Activated naive CD8-positive, alpha-beta T cell treated with anti-CD3 and anti-CD28 coated beads, Interleukin-2, amount 50 U/mL, for 24 hours (primary cell): ENCODE measurements at regions not wholly inside any gene's neighbourhood (a gene's known extent, or its start where the extent isn't known, plus 50 kb on each side); places are given as distances from the start of the nearest gene placed in this dataset.
A peak's percentile ranks its signal among the peaks of the same experiment; 100 is the strongest.
"Not testable (repeated sequence)": the region's sequence is repeated elsewhere in the genome, so short reads cannot be mapped to it uniquely, and the experiment has no call there.

Experiments used
- ATAC-seq: fragments of 150-1000 bp; cut with Tn5 transposase; one replicate; pipeline ENCODE4 v1.10.0; 2021
- DNase-seq: peaks from one replicate; pipeline ENCODE4 v3.0.0; 2021
- H3K27ac Mint-ChIP-seq: one replicate; pipeline ENCODE4 v1.8.0; 2021; ENCODE audit warnings: mild to moderate bottlenecking, mixed read lengths
- H3K27me3 Mint-ChIP-seq: one replicate; pipeline ENCODE4 v1.8.0; 2021; ENCODE audit warnings: mixed read lengths
- H3K36me3 Mint-ChIP-seq: one replicate; pipeline ENCODE4 v1.8.0; 2021; ENCODE audit warnings: low read depth, mixed read lengths
- H3K4me1 Mint-ChIP-seq: one replicate; pipeline ENCODE4 v1.8.0; 2021; ENCODE audit warnings: mixed read lengths
- H3K4me3 Mint-ChIP-seq: one replicate; pipeline ENCODE4 v1.8.0; 2021; ENCODE audit warnings: mild to moderate bottlenecking, moderate library complexity, mixed read lengths
- H3K9me3 Mint-ChIP-seq: one replicate; pipeline ENCODE4 v1.8.0; 2021; ENCODE audit warnings: mixed read lengths

DNA sequence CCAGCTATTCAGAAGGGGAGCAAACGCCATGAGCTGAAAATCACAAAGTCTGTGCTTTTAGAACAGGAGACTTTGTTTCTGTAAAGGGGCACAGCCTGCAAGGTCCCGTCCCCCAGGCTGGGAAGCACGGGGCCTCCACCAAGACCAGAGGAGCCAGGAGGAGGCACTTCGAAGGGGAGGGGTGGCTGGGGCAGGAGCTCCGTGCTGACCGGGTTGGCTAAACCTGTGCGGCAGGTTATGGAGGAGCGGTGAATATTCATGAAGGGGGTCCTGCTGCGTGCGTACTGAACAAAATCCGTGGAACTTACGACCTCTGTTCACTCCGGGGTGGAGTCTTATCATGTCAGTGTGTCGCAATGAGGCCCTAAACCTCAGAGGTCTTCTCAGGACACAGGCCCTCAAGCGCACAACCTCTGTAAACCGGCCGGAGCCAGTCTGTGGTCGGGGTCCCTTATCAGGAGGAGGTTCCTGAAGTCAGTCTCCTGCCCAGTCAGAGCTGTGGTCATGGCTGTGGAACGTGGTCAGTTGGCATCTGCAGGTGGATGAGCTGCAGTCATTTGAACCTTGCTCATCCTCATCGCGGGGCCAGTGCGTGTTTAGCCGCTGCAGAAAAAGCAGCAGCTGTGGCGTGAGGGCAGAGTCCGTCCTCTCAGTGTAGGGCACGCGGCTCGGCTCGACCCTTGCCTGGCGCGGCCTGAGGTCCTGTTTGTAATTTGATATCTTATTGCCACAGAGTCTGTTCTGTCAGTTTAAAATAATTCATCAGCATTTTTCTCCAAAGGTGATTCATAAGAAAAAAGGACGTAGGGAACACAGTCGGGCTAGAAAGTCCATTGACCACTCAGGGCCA, 5507.7 kb upstream of the TPTE start:
- not testable (repeated sequence) for H3K27ac Mint-ChIP-seq, H3K4me1 Mint-ChIP-seq, H3K9me3 Mint-ChIP-seq

GRCh38 chr21:5015187-5015586, 5506.2 kb upstream of the TPTE start:
- not testable (repeated sequence) for H3K27ac Mint-ChIP-seq, H3K27me3 Mint-ChIP-seq, DNase-seq, H3K4me1 Mint-ChIP-seq, H3K9me3 Mint-ChIP-seq, H3K36me3 Mint-ChIP-seq, ATAC-seq, H3K4me3 Mint-ChIP-seq

More for the DNA sequence above, 5507.7 kb upstream of the TPTE start:
- DNase-seq, H3K27me3 Mint-ChIP-seq, ATAC-seq, H3K4me3 Mint-ChIP-seq, H3K36me3 Mint-ChIP-seq: not testable (repeated sequence)

- peak; percentile 88 for ATAC-seq
- not testable (repeated sequence) for DNase-seq, H3K4me1 Mint-ChIP-seq, H3K4me3 Mint-ChIP-seq, H3K9me3 Mint-ChIP-seq, H3K27ac Mint-ChIP-seq, H3K36me3 Mint-ChIP-seq, H3K27me3 Mint-ChIP-seq
These were observed 5502.3 kb upstream of the TPTE start for GRCh38 chr21:5019120-5019519.

DNA sequence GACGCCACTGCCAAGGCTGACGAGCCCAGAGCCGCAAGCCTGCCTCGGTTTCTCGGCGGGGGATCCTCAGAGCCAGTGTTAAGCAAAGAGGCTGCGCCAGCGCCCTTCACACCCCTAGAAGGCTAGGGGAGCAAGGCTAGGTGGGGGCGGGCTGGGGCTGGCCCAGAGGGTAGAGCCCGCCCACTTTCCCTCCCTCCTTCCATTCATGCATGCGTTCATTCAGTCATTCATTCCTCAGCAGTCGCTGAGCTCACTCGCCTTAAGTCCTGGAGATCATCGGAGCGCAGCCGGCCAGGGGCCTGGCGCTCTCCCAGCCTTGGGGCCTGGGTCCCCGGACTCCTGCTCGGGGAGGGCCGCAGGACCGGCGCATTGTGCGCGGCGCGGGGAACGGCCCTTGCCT, 5499.6 kb upstream of the TPTE start:
- not testable (repeated sequence) for H3K27ac Mint-ChIP-seq, H3K27me3 Mint-ChIP-seq, ATAC-seq, H3K4me3 Mint-ChIP-seq, H3K9me3 Mint-ChIP-seq, H3K4me1 Mint-ChIP-seq, H3K36me3 Mint-ChIP-seq, DNase-seq

- H3K4me3 Mint-ChIP-seq, H3K27ac Mint-ChIP-seq, H3K36me3 Mint-ChIP-seq, H3K9me3 Mint-ChIP-seq, H3K4me1 Mint-ChIP-seq, DNase-seq, H3K27me3 Mint-ChIP-seq: not testable (repeated sequence)
- peak; percentile 44 for ATAC-seq
These were observed 5499.1 kb upstream of the TPTE start for GRCh38 chr21:5022254-5022653.

- H3K36me3 Mint-ChIP-seq, H3K9me3 Mint-ChIP-seq, H3K4me3 Mint-ChIP-seq, DNase-seq, H3K27me3 Mint-ChIP-seq, H3K4me1 Mint-ChIP-seq, ATAC-seq, H3K27ac Mint-ChIP-seq: not testable (repeated sequence)
These were observed 5498.6 kb upstream of the TPTE start for GRCh38 chr21:5022748-5023147.

GRCh38 chr21:5035147-5035546, 5486.2 kb upstream of the TPTE start:
- not testable (repeated sequence) for ATAC-seq, H3K27ac Mint-ChIP-seq, H3K27me3 Mint-ChIP-seq, H3K9me3 Mint-ChIP-seq, H3K4me3 Mint-ChIP-seq, DNase-seq, H3K36me3 Mint-ChIP-seq, H3K4me1 Mint-ChIP-seq

DNA sequence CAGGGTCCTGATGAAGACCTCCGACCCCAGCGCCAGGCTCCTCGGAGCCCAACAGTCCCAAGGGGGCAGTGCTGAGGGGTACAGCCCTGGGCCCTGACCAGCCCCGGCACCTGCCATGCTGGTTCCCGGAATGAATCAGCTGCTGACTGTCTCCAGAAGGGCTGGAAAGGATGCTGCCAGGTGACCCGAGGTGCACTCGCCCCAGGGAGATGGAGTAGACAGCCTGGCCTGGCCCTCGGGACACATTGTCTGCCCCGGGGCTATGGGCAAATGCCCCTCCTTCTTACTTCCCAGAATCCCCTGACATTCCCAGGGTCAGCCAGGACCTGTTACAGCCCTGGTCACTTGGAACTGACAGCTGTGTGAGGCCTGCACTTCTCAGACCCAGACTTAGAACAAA, 5485.8 kb upstream of the TPTE start:
- not testable (repeated sequence) for DNase-seq, H3K27ac Mint-ChIP-seq, H3K9me3 Mint-ChIP-seq, H3K4me3 Mint-ChIP-seq, H3K36me3 Mint-ChIP-seq, ATAC-seq, H3K4me1 Mint-ChIP-seq, H3K27me3 Mint-ChIP-seq

DNA sequence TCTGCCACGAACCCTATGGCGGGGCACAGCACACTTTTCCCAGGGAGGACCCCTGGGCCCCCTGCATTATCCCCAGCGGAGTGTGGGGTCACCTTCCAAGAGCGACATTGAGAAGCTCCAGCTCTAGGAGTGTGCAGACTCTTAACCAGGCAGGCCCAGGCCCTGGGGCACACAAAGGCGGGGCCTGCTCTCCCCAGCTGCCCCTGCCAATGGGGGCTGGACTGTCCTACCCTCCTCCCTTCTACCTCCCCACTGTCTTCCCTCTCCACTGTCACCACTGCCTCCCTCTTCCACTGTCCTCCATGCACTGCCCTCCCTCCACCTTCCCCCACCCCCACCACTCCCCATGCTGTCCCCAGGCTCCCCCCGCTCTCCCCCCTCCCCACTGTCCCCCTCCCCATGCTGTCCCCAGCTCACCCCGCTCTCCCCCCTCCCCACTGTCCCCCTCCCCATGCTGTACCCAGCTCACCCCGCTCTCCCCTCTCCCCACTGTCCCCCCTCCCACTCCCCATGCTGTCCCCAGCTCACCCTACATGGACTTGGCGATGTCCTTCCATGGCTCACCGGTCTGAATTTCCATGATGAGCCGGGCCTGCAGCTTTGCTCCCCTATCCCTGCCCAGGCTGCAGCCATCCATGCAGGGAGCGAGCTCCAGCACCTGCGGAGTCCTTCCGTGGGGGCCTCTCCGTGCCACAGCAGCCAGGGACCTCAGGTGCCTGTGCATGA, 5483.6 kb upstream of the TPTE start:
- H3K9me3 Mint-ChIP-seq, H3K4me1 Mint-ChIP-seq, H3K4me3 Mint-ChIP-seq, ATAC-seq, H3K27me3 Mint-ChIP-seq, DNase-seq, H3K36me3 Mint-ChIP-seq, H3K27ac Mint-ChIP-seq: not testable (repeated sequence)

DNA sequence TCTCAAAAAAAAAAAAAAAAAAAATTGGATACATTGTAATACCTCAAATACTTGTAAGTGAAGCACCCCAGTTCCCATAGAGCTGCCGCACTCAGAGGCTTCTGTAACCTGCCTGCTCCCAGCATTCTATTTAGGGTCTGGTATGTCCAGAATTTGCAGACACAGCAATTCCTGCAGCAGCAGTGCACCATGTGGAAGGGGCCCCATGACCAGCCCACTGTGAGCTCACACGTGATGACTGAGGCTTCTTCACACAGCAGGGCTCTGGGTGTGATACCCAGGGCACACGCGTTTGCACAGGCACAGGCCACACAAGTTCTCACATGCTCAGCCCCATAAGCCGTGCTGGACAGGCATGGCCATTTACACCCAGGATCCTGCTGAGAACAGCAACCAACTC, 5481.5 kb upstream of the TPTE start:
- not testable (repeated sequence) for H3K4me1 Mint-ChIP-seq, H3K9me3 Mint-ChIP-seq, ATAC-seq, H3K27ac Mint-ChIP-seq, H3K27me3 Mint-ChIP-seq, DNase-seq, H3K36me3 Mint-ChIP-seq, H3K4me3 Mint-ChIP-seq

DNA sequence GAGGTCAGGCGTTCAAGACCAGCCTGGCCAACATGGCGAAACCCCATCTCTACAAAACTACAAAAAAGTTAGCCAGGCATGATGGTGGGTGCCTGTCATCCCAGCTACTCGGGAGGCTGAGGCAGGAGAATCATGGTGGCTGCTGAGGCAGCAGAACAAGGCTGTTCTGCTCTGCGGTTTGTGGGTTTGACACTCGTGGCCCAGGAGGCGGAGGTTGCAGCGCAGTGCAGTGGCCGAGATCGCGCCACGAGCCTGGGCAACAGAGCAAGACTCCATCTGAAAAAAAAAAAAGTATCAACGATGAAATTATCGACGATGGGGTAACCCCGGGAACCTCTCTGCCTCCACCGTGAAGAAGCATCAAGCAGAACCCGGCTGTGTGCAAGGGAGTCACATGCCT, 5478.8 kb upstream of the TPTE start:
- not testable (repeated sequence) for H3K9me3 Mint-ChIP-seq, ATAC-seq, H3K27ac Mint-ChIP-seq, H3K4me3 Mint-ChIP-seq, DNase-seq, H3K27me3 Mint-ChIP-seq, H3K36me3 Mint-ChIP-seq, H3K4me1 Mint-ChIP-seq

GRCh38 chr21:5044812-5045211, 5476.6 kb upstream of the TPTE start:
- DNase-seq, H3K36me3 Mint-ChIP-seq, H3K9me3 Mint-ChIP-seq, H3K27me3 Mint-ChIP-seq, H3K4me1 Mint-ChIP-seq, H3K27ac Mint-ChIP-seq, ATAC-seq, H3K4me3 Mint-ChIP-seq: not testable (repeated sequence)

GRCh38 chr21:5051303-5052018, 5469.9 kb upstream of the TPTE start:
- ATAC-seq, DNase-seq, H3K27ac Mint-ChIP-seq, H3K27me3 Mint-ChIP-seq, H3K9me3 Mint-ChIP-seq, H3K36me3 Mint-ChIP-seq, H3K4me3 Mint-ChIP-seq, H3K4me1 Mint-ChIP-seq: not testable (repeated sequence)

GRCh38 chr21:5055027-5055754, 5466.2 kb upstream of the TPTE start:
- not testable (repeated sequence) for H3K4me1 Mint-ChIP-seq, H3K4me3 Mint-ChIP-seq, ATAC-seq, H3K27me3 Mint-ChIP-seq, H3K36me3 Mint-ChIP-seq, H3K9me3 Mint-ChIP-seq, H3K27ac Mint-ChIP-seq, DNase-seq
